Panc1 (cell line): ENCODE measurements at regions not wholly inside any gene's neighbourhood (a gene's known extent, or its start where the extent isn't known, plus 50 kb on each side); places are given as distances from the start of the nearest gene placed in this dataset.

ENCODE experiments used
- ATAC-seq: fragments of 200-7000 bp; cut with Tn5 transposase; 2 replicates; pipeline ENCODE4 v1.9.1; 2020; ENCODE audit warnings: mild to moderate bottlenecking, moderate library complexity
- BruUV-seq: library from RNA; stranded (reverse); fragments of 400-500 nt; replicated peaks from 2 replicates; lab custom pipeline; 2021; lab: Mats Ljungman, UMichigan
- CTCF ChIA-PET: fragments of 300-600 bp; sonication (Branson Sonifier 250); formaldehyde crosslinking; loops from one replicate; lab custom pipeline; 2022; ENCODE audit warnings: antibody characterized with exemption; lab: Charles Lee
- POLR2A ChIA-PET: fragments of 300-600 bp; sonication (Branson Sonifier 250); formaldehyde crosslinking; loops from one replicate; lab custom pipeline; 2022; ENCODE audit warnings: antibody characterized with exemption; lab: Charles Lee
- DNase-seq: peaks from one replicate; pipeline ENCODE4 v3.0.0-alpha.2; 2010; ENCODE audit warnings: low read depth, low spot score
- H3K27ac ChIP-seq: 2 replicates; pipeline ENCODE4 v1.5.1; 2011; ENCODE audit warnings: mild to moderate bottlenecking, low read length, inconsistent platforms
- H3K27me3 ChIP-seq: fragments of 200-500 bp; sonication (Bioruptor generic); 2 replicates; pipeline ENCODE4 v1.6.0; 2014; ENCODE audit warnings: low read length, inconsistent platforms; ENCODE audit not compliant: control insufficient read depth, insufficient read depth
- H3K36me3 ChIP-seq: fragments of 200-500 bp; sonication (Bioruptor generic); 2 replicates; pipeline ENCODE4 v1.5.1; 2014; ENCODE audit warnings: inconsistent platforms, mild to moderate bottlenecking, low read length, moderate library complexity; ENCODE audit not compliant: control insufficient read depth, insufficient read depth
- H3K4me1 ChIP-seq: 2 replicates; pipeline ENCODE4 v1.5.1; 2011; ENCODE audit warnings: inconsistent platforms, mild to moderate bottlenecking, low read length, moderate library complexity; ENCODE audit not compliant: control insufficient read depth, insufficient read depth
- H3K4me3 ChIP-seq, 2 experiments: 2 replicates each; pipeline ENCODE4 v1.5.1; 2011 to 2012; ENCODE audit warnings: low read depth in 2 of 2, low read length in 2 of 2, mild to moderate bottlenecking in 2 of 2, inconsistent platforms in 1 of 2, moderate library complexity in 1 of 2
- H3K9me3 ChIP-seq: fragments of 200-500 bp; sonication (Bioruptor generic); 2 replicates; pipeline ENCODE4 v1.5.1; 2014; ENCODE audit warnings: low read depth, mild to moderate bottlenecking, inconsistent platforms, low read length, moderate library complexity; ENCODE audit not compliant: control insufficient read depth, insufficient read depth
- POLR2AphosphoS5 ChIP-seq: IDR thresholded peaks from 2 replicates; pipeline ENCODE4 v1.6.1; 2012; ENCODE audit warnings: mild to moderate bottlenecking, low read depth, low read length, moderate library complexity
- SIN3A ChIP-seq: IDR thresholded peaks from 2 replicates; pipeline ENCODE4 v1.6.1; 2012; ENCODE audit warnings: low read depth, mild to moderate bottlenecking, low read length, moderate library complexity, borderline replicate concordance; ENCODE audit not compliant: insufficient read depth
- TCF7L2 ChIP-seq: IDR thresholded peaks from 2 replicates; pipeline ENCODE4 v1.6.1; 2011; ENCODE audit warnings: mild to moderate bottlenecking, low read depth, low read length, inconsistent platforms
- in situ Hi-C: cut with HindIII; loops from 2 replicates; pipeline ENCODE4 v1.10.0; 2016; ENCODE audit warnings: low sequenced_read_pairs, low pct_unique_long_range_greater_than_20kb
- intact Hi-C: fragments of 100-400 bp; cut with micrococcal nuclease; formaldehyde crosslinking; loops from one replicate; pipeline ENCODE4 v1.10.0; 2022; ENCODE audit not compliant: unreplicated experiment
- TF ChIP-seq, protein P1 (sequence below): fragments of 450-650 bp; IDR thresholded peaks from 2 replicates; pipeline ENCODE4 v1.5.1; 2017; ENCODE audit warnings: mild to moderate bottlenecking
- TF ChIP-seq, protein P2 (sequence below), 2 experiments: IDR thresholded peaks; 2 replicates each; pipeline ENCODE4 v1.6.1; 2011 to 2012; ENCODE audit warnings: low read depth in 2 of 2, control low read depth in 1 of 2, low read length in 1 of 2, mild to moderate bottlenecking in 1 of 2, moderate library complexity in 1 of 2; ENCODE audit not compliant: insufficient read depth in 1 of 2

- DNase-seq = no peak
- H3K36me3 ChIP-seq = no peaks in the 10 kb centered on the region
- no peaks in the 10 kb centered on the region for H3K4me1 ChIP-seq
- ChIA-PET POLR2A (no interaction called here), CTCF (interaction anchor here (0.5 to 1.7 kb wide), 11 partner anchors 19 to 1113 kb away, joined by 3 to 26 read pairs (median 4); no protein-coding TSS in a partner anchor)
- intact Hi-C loops = no loop called here
- peak overlapping the region in 1 of 2 experiments; percentile 21; a peak in 1 of 4 replicates for H3K4me3 ChIP-seq
- BruUV-seq = no TSS peak
- no peak for ATAC-seq
- no peaks in the 10 kb centered on the region for H3K27me3 ChIP-seq
- in situ Hi-C loops = no loop called here
- TF ChIP-seq POLR2AphosphoS5 = no peak
- TF ChIP-seq, protein P1, sequence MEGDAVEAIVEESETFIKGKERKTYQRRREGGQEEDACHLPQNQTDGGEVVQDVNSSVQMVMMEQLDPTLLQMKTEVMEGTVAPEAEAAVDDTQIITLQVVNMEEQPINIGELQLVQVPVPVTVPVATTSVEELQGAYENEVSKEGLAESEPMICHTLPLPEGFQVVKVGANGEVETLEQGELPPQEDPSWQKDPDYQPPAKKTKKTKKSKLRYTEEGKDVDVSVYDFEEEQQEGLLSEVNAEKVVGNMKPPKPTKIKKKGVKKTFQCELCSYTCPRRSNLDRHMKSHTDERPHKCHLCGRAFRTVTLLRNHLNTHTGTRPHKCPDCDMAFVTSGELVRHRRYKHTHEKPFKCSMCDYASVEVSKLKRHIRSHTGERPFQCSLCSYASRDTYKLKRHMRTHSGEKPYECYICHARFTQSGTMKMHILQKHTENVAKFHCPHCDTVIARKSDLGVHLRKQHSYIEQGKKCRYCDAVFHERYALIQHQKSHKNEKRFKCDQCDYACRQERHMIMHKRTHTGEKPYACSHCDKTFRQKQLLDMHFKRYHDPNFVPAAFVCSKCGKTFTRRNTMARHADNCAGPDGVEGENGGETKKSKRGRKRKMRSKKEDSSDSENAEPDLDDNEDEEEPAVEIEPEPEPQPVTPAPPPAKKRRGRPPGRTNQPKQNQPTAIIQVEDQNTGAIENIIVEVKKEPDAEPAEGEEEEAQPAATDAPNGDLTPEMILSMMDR = no peak
- TF ChIP-seq SIN3A = no peak
- TF ChIP-seq TCF7L2 = no peak
- TF ChIP-seq, protein P2, sequence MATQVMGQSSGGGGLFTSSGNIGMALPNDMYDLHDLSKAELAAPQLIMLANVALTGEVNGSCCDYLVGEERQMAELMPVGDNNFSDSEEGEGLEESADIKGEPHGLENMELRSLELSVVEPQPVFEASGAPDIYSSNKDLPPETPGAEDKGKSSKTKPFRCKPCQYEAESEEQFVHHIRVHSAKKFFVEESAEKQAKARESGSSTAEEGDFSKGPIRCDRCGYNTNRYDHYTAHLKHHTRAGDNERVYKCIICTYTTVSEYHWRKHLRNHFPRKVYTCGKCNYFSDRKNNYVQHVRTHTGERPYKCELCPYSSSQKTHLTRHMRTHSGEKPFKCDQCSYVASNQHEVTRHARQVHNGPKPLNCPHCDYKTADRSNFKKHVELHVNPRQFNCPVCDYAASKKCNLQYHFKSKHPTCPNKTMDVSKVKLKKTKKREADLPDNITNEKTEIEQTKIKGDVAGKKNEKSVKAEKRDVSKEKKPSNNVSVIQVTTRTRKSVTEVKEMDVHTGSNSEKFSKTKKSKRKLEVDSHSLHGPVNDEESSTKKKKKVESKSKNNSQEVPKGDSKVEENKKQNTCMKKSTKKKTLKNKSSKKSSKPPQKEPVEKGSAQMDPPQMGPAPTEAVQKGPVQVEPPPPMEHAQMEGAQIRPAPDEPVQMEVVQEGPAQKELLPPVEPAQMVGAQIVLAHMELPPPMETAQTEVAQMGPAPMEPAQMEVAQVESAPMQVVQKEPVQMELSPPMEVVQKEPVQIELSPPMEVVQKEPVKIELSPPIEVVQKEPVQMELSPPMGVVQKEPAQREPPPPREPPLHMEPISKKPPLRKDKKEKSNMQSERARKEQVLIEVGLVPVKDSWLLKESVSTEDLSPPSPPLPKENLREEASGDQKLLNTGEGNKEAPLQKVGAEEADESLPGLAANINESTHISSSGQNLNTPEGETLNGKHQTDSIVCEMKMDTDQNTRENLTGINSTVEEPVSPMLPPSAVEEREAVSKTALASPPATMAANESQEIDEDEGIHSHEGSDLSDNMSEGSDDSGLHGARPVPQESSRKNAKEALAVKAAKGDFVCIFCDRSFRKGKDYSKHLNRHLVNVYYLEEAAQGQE (IDR thresholded peaks at IDR 0.05; ENCODE audit: insufficient read depth in 1 of 2, low read depth in 2 of 2, low read length in 1 of 2) = no peak
- no peaks in the 10 kb centered on the region for H3K9me3 ChIP-seq
- H3K27ac ChIP-seq = no peak overlapping the region
Observed at GRCh38 chr19:28736528-28736927, 476.4 kb downstream of the UQCRFS1 start.

GRCh38 chr19:28731577-28731976 lies 481.4 kb downstream of the UQCRFS1 start:
- no TSS peak for BruUV-seq
- TF ChIP-seq POLR2AphosphoS5 (no peak), TCF7L2 (no peak), SIN3A (no peak)
- TF ChIP-seq, protein P1 = no peak
- TF ChIP-seq, protein P2 (IDR thresholded peaks at IDR 0.05; ENCODE audit: insufficient read depth in 1 of 2, low read depth in 2 of 2, low read length in 1 of 2) = no peak
- no peak for DNase-seq
- Histone ChIP-seq H3K4me1 (no peaks in the 10 kb centered on the region), H3K9me3 (no peaks in the 10 kb centered on the region), H3K27ac (no peak overlapping the region), H3K36me3 (no peaks in the 10 kb centered on the region), H3K4me3 (no peak overlapping the region), H3K27me3 (peaks cover 2% of the 10 kb centered on the region; the same call in 1 of the 2 replicates)
- ChIA-PET CTCF (no interaction called here), POLR2A (no interaction called here)
- intact Hi-C loops = no loop called here
- no peak for ATAC-seq
- in situ Hi-C loops = no loop called here
